ENCODE measurements at regions not wholly inside any gene's neighbourhood (a gene's known extent, or its start where the extent isn't known, plus 50 kb on each side); places are given as distances from the start of the nearest gene placed in this dataset.

GRCh38 chr13:85377783-85378182, 421.4 kb downstream of the SLITRK6 start:
- no peak for TF ChIP-seq REST (IDR thresholded peaks at IDR 0.05; ENCODE audit: insufficient read depth in 1 of 2, low read depth in 2 of 2, low read length in 2 of 2)
- TF ChIP-seq TAF1 (IDR thresholded peaks at IDR 0.05; ENCODE audit: borderline replicate concordance, insufficient read depth, low read length): no peak
- TF ChIP-seq POLR2AphosphoS5 (IDR thresholded peaks at IDR 0.05; ENCODE audit: low read depth, low read length): no peak
